Aorta (tissue), 5 donors: ENCODE measurements at regions not wholly inside any gene's neighbourhood (a gene's known extent, or its start where the extent isn't known, plus 50 kb on each side); places are given as distances from the start of the nearest gene placed in this dataset.

Experiments
- ATAC-seq: fragments of 200-7000 bp; cut with Tn5 transposase; one replicate; pipeline ENCODE4 v1.9.1; 2022; ENCODE audit warnings: moderate library complexity; ENCODE audit not compliant: low FRiP score
- DNase-seq, 2 donors: peaks; one replicate each; pipeline ENCODE4 v3.0.0-alpha.2; 2020
- H3K27ac ChIP-seq, 2 donors: one replicate each; pipeline ENCODE4 v1.5.1; 2013; ENCODE audit warnings: low read length in 2 of 2, mild to moderate bottlenecking in 2 of 2, moderate library complexity in 2 of 2, control low read depth in 1 of 2, inconsistent platforms in 1 of 2, low read depth in 1 of 2
- H3K27me3 ChIP-seq, 2 donors: one replicate each; pipeline ENCODE4 v1.6.1; 2013; ENCODE audit warnings: control low read depth in 1 of 2, low read length in 1 of 2, mild to moderate bottlenecking in 1 of 2, moderate library complexity in 1 of 2; ENCODE audit not compliant: insufficient read depth in 2 of 2, control insufficient read depth in 1 of 2
- H3K36me3 ChIP-seq, 2 donors: one replicate each; pipeline ENCODE4 v1.6.1; 2013; ENCODE audit warnings: control low read depth in 1 of 2, low read length in 1 of 2, mild to moderate bottlenecking in 1 of 2; ENCODE audit not compliant: insufficient read depth in 2 of 2, control insufficient read depth in 1 of 2
- H3K4me1 ChIP-seq, 2 donors: one replicate each; pipeline ENCODE4 v1.6.1; 2013; ENCODE audit warnings: low read length in 2 of 2, control low read depth in 1 of 2, mild to moderate bottlenecking in 1 of 2, moderate library complexity in 1 of 2; ENCODE audit not compliant: insufficient read depth in 2 of 2, control insufficient read depth in 1 of 2
- H3K4me3 ChIP-seq, 2 donors: one replicate each; pipeline ENCODE4 v1.5.1; 2013; ENCODE audit warnings: low read length in 2 of 2, control low read depth in 1 of 2, mild to moderate bottlenecking in 1 of 2
- H3K9me3 ChIP-seq: one replicate; pipeline ENCODE4 v1.6.1; 2013; ENCODE audit warnings: mild to moderate bottlenecking, low read length; ENCODE audit not compliant: control insufficient read depth
- WGBS, 2 donors: extraction: QIAGEN DNeasy Blood & Tissue Kit; methylation state at CpG; one replicate each; pipeline ENCODE4 v1.1.7; 2013; 5-methylcytosine and 5-hydroxymethylcytosine counted together
- intact Hi-C, 2 donors: fragments of 100-400 bp; cut with DNase I; formaldehyde crosslinking; loops; one replicate each; pipeline versions ENCODE4 v1.14.2 to v1.15.0; 2022
- donor health status: healthy with polysubstance abuse.
- donor health status: Bipolar disorder and iron deficiency.
- donor health status: DM: no; HTN: no; CAD: no.
- donor health status: DM: no; HTN: no; CAD: no.
- donor health status: DM: yes; HTN: yes; CAD: no.

DNA sequence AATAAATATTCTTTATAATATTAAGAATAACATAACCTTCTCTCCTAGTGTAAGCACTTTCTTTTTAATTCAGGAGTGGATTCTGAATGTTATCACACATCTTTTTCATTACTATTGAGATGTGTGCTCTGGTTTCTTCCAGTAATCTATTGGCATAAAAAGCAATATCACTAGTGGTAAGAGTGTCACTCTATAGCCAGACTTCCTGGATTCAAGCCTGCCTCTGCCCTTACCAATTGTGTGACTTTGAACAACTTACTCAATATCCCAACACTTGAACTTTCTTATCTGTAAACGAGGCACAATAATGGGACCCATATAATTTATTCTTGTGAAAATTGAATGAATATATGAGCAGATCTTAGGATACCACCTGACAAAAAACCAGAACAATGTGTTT is 71.0 kb downstream of the SEM1 start:
- Histone ChIP-seq H3K36me3 (peaks cover 0 to 7% of the 10 kb centered on the region in 2 donors), H3K4me3 (no peak overlapping the region), H3K27me3 (no peaks in the 10 kb centered on the region), H3K27ac (no peak overlapping the region), H3K9me3 (no peaks in the 10 kb centered on the region), H3K4me1 (no peaks in the 10 kb centered on the region)
- WGBS, 2 donors, result 83 to 88% methylated on average over 1 of the region's 1 CpG
- DNase-seq, result no peak
- no peak for ATAC-seq
- intact Hi-C loops, result no loop called here

DNA sequence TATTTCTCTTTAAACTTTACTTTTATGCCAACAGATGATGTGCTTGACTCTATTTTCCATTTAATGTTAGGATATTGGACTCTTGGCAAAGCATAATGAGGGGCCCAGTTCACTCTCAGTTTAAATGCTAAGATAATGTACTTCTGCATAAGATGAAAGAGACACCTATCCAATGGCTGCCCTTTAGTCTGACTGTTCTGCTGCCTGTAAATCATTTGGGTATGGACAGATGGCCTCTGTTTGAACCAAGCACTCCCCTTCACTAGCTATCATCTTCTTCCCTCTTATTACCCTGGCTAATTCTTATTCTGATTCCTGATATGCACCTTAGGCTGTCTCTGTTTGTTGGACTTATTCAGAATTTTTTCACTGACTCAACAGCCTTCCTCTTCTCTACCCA is 72.1 kb downstream of the SEM1 start:
- Histone ChIP-seq H3K9me3 (no peaks in the 10 kb centered on the region), H3K27me3 (no peaks in the 10 kb centered on the region), H3K36me3 (peaks cover 0 to 7% of the 10 kb centered on the region in 2 donors), H3K4me1 (no peaks in the 10 kb centered on the region), H3K4me3 (no peak overlapping the region), H3K27ac (no peak overlapping the region)
- no peak for ATAC-seq
- no peak for DNase-seq
- intact Hi-C loops, result no loop called here

DNA sequence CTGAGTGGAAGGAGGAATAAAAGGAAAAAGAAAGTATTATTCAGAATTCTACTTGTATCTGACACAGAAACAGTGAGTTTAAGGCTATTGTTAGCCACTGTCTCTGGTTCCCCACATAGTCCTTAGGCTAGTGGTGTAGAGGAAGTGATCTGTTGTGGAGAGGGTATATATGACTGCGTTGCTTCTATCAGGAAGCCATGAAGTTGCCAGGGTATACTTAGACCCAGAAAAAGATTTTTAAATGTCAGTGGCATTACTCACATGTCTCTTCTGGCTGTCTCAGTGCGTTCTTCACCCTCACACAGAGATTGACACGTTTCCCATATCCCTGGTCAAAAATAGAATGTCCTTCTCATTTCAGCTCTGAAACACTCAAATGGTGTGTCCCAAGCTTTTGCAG is 72.7 kb downstream of the SEM1 start:
- Histone ChIP-seq H3K27me3 (no peaks in the 10 kb centered on the region), H3K36me3 (peaks cover 0 to 7% of the 10 kb centered on the region in 2 donors), H3K27ac (no peak overlapping the region), H3K4me3 (no peak overlapping the region), H3K9me3 (no peaks in the 10 kb centered on the region), H3K4me1 (no peaks in the 10 kb centered on the region)
- DNase-seq, result no peak
- ATAC-seq, result no peak
- intact Hi-C loops, result no loop called here
- 53 to 58% methylated on average over 3 of the region's 3 CpGs for WGBS, 2 donors

DNA sequence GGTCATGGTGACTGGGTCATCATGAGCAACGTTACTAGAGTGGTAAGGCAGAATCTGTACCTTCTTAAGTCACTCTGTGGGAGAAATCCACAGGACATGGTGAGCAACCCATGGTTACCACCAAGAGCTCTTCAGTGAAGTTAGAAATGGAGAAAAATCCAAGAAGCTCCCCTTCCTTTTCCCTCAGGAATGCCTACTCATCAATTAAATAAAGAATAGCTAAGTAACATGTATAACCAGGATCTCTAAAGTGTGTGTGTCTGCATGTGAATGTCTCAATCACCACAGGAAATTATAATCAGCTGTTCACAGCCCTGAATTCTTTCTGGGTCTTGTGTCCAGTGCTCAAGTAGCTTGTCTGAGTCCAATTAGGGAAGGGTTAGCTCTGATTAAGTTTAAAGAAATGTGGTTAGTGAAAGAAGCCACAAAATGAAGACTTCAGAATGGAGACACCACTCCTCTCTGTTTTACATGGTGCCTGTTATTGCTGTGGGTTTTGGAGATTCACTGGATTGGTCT is 73.2 kb downstream of the SEM1 start:
- ATAC-seq (no peak), DNase-seq (no peak)
- Histone ChIP-seq H3K27ac (no peak overlapping the region), H3K4me1 (no peaks in the 10 kb centered on the region), H3K27me3 (no peaks in the 10 kb centered on the region), H3K36me3 (peaks cover 0 to 7% of the 10 kb centered on the region in 2 donors), H3K4me3 (no peak overlapping the region), H3K9me3 (no peaks in the 10 kb centered on the region)
- intact Hi-C loops, result no loop called here
- 73 to 88% methylated on average over 1 of the region's 1 CpG for WGBS, 2 donors

DNA sequence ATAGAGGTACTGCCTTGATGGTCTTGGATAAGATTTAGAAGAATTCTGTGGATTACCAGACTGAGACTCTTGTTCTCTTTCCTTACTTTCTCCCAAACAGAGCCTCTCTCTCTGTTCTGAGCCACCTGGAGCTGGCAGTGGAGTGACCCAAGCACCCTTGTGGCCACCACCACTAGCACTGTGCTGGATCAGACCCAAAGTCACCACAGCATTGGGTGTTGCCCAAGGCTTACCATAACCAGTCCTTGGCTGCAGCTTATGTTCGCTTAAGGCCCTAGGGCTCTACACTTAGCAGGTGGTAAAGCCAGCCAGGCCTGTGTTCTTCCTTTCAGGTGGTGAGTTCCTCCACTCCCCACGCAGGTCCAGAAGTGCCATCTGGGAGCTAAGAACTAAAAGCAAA is 79.8 kb downstream of the SEM1 start:
- H3K4me3 ChIP-seq, result no peak overlapping the region
- H3K27me3 ChIP-seq, result no peaks in the 10 kb centered on the region
- H3K9me3 ChIP-seq, result no peaks in the 10 kb centered on the region
- ATAC-seq (no peak), DNase-seq (no peak)
- 92 to 94% methylated on average over 2 of the region's 2 CpGs for WGBS, 2 donors
- H3K36me3 ChIP-seq, result no peaks in the 10 kb centered on the region
- no peak overlapping the region for H3K27ac ChIP-seq
- H3K4me1 ChIP-seq, result no peaks in the 10 kb centered on the region
- intact Hi-C loops, result no loop called here

DNA sequence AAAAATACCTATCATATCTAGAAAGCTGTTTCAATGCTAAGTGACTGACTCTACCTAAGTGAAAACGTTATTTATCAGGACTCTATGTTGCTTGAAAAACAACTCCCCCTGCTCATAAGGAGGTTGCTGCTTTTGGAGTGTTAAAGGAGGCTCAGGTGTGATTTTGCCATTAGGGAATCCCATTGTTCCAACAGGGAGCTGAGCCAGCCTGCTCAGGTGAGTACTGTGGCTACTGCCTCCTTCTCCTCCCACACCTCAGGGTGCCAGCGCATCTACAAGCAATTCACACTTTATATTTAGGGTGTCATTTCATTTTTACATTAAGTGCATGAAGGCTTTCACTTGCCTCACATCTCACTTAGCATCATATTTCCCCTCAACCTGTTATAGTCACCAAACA is 84.7 kb downstream of the SEM1 start:
- intact Hi-C loops, result no loop called here
- Histone ChIP-seq H3K4me3 (no peak overlapping the region), H3K36me3 (no peaks in the 10 kb centered on the region), H3K27me3 (no peaks in the 10 kb centered on the region), H3K27ac (no peak overlapping the region), H3K9me3 (peaks cover 5% of the 10 kb centered on the region), H3K4me1 (no peaks in the 10 kb centered on the region)
- no peak for ATAC-seq
- 45 to 54% methylated on average over 2 of the region's 2 CpGs for WGBS, 2 donors
- DNase-seq, result no peak

DNA sequence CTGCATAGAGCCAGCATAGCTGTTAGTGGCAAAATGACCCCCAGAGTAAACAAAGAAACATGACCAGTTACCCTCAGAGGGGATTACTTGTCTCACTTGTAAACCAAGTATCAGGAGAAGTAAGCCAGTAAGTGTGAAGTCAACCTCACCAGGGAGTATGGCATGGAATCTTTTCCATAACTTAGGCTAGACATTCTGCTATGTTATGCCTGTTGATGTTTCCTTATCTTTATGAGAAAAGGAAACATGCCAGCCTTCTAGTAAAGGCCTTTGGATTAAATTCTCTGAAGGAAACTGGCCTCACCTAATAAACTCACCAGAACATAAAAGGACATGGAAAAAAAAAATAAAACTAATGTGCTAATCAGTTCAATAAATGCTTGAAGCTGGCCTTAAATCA is 87.7 kb downstream of the SEM1 start:
- no peak for ATAC-seq

DNA sequence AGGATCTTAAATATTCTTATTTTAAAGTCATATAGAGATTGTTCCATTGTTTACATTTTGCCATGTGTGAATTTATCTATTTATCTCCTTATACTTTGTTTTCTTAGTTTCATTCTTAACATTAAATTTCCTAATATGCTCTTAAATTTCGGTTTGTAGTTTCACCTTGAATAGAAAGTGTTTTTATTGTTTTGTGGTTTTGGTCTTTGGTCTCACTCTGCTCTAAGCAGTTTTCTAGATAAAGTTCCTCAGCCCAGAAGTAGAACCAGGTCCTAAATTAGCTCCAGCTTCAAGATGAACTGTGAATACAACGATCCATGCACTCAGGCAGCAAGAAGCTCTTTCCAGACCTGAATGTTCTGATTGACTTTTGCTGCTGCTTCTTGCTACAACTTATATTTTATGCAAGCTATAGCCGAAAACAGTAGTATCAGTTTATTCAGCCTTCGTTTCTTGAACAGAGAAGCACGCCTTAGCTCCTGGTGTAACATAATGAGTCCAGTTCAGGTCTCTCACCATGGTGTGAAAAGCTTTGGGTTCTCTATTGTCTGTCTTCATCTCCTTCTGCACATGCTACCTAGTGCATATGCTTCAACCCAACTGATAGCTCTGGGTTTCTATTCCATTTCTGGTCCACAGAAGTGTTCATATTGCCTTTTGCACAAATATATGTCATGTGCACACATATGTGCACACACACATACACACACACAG is 95.3 kb downstream of the SEM1 start:
- Histone ChIP-seq H3K27me3 (no peaks in the 10 kb centered on the region), H3K4me1 (no peaks in the 10 kb centered on the region), H3K9me3 (peaks cover 4% of the 10 kb centered on the region), H3K36me3 (no peaks in the 10 kb centered on the region), H3K27ac (no peak overlapping the region), H3K4me3 (no peak overlapping the region)
- intact Hi-C loops, result no loop called here
- WGBS, 2 donors, result 90 to 92% methylated on average over 5 of the region's 5 CpGs
- ATAC-seq (no peak), DNase-seq (no peak)

More for the DNA sequence above, 87.7 kb downstream of the SEM1 start:
- Histone ChIP-seq H3K27ac (no peak overlapping the region), H3K36me3 (no peaks in the 10 kb centered on the region), H3K27me3 (no peaks in the 10 kb centered on the region), H3K9me3 (peaks cover 11% of the 10 kb centered on the region), H3K4me1 (no peaks in the 10 kb centered on the region), H3K4me3 (no peak overlapping the region)
- DNase-seq, result no peak
- intact Hi-C loops, result no loop called here

DNA sequence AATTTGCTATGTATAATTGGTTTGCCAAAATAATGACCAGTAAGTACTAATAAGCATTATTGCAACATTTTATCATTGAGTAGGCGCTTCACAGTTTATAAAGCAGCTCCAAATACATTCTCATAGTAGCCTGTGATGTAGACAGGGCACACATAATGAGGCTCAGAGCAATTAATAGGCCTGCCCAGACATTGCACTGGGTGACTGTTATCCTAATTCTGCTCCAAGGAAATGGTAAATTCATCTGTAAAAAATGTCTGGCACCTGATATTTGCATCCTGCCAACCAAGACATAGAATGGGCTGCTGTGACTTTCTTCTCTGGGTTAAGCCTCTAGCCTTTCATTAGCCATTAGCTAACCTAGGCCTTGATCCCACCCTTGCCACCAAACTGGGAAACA is 97.6 kb downstream of the SEM1 start:
- ATAC-seq, result no peak
- WGBS, 2 donors, result 98 to 100% methylated on average over 1 of the region's 1 CpG
- H3K27me3 ChIP-seq, result no peaks in the 10 kb centered on the region
- no peak overlapping the region for H3K27ac ChIP-seq
- peaks cover 3% of the 10 kb centered on the region for H3K9me3 ChIP-seq
- DNase-seq, result no peak
- no peaks in the 10 kb centered on the region for H3K4me1 ChIP-seq
- no peaks in the 10 kb centered on the region for H3K36me3 ChIP-seq
- no peak overlapping the region for H3K4me3 ChIP-seq
- intact Hi-C loops, result no loop called here
